Fibroblast of peridontal ligament (primary cell): ENCODE measurements at regions not wholly inside any gene's neighbourhood (a gene's known extent, or its start where the extent isn't known, plus 50 kb on each side); places are given as distances from the start of the nearest gene placed in this dataset.
A peak's percentile ranks its signal among the peaks of the same experiment; 100 is the strongest.
"Not testable (repeated sequence)": the region's sequence is repeated elsewhere in the genome, so short reads cannot be mapped to it uniquely, and the experiment has no call there.

Experiments
- DNase-seq: peaks from one replicate; pipeline ENCODE4 v3.0.0-alpha.2; 2010; ENCODE audit errors: extremely low read depth

DNA sequence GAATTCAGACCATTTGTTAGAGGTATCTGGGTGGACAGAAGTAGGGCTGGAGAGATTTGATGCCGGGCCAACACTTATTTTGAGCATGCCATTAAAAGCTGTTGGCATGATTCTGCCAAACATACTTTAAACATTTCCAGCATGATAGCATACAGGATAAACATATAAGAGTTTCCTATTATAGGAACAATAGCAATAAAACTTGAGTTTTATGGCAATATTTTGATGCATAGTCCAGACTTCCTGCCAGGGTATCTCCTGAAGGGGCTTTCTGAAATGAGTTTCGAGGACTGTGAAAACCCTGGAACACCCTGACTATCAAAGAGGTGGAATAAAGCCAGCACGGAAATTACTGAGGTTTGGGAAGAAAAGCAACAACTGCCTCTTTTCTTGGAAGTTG, 1398.0 kb upstream of the NXPH2 start:
- no peak for DNase-seq

GRCh38 chr2:140177086-140177485, 1396.9 kb upstream of the NXPH2 start:
- no peak for DNase-seq

GRCh38 chr2:140173790-140174189, 1393.6 kb upstream of the NXPH2 start:
- no peak for DNase-seq

DNA sequence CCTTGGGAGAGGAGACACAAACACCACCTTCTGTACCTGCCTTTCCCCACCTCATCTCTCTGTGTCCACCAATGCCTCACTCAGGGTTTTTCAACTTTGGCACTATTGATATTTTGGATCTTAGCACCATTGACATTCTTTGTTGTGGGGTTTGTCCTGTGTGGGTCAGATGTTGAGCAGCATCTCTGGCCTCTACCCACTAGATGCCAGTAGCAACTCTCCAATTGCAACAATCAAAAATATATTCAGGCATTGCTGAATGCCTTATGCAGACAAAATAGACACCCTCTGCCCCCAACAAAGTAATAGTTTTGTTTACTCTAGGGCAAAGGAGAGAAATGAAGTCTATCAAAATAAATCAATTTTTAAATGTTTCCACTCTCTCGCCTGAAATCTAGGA, 1384.3 kb upstream of the NXPH2 start:
- DNase-seq, result no peak

DNA sequence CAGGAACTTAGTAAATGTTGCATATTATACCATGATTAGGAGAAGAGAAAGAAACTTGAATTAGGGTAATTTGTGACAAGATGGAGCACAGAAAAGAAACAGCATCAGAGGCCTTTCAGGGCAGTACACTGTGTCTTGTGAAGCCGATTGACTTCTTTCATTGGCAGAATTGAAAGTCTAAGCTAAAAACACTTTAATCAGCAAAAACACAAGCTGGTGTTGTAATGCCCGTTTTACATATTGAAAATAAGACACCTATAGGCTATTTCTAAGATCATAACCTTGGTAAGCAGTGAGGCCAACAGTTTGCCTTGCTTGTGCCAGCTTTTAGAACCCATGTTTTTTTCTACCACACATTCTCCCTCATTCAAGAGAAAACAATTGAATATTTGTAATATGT, 1378.1 kb upstream of the NXPH2 start:
- no peak for DNase-seq

DNA sequence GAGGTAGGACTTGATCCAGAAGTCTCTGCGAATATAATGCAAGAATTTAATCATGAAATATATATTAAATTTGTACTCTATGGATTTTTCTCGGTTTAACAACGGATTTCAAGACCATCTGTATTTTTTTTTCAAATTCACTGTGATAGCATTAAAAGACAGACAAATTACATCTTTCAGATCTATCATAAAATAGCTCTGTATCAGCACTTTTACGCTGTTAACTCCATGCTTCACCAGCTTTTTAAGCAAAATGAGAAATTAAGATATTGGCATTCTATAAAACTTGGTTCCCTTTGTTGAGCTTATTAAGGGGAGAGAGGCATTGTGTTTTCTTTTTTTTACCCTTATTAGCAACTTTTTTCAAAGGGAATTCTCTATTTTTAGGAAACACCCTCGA, 1377.6 kb upstream of the NXPH2 start:
- DNase-seq, result no peak

DNA sequence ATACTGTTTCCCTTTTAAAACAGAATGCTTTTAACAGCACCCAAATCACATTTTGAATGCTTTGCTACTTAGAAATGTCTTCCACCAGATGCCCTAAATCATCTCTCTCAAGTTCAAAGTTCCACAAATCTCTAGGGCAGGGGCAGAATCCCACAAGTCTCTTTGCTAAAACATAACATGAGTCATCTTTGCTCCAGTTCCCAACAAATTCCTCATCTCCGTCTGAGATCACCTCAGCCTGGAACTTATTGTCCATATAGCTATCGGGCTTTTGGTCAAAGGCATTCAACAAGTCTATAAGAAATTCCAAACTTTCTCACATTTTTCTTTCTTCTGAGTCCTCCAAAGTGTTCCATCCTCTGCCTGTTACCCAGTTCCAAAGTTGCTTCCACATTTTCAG, 1374.5 kb upstream of the NXPH2 start:
- DNase-seq, result peak; percentile 11

DNA sequence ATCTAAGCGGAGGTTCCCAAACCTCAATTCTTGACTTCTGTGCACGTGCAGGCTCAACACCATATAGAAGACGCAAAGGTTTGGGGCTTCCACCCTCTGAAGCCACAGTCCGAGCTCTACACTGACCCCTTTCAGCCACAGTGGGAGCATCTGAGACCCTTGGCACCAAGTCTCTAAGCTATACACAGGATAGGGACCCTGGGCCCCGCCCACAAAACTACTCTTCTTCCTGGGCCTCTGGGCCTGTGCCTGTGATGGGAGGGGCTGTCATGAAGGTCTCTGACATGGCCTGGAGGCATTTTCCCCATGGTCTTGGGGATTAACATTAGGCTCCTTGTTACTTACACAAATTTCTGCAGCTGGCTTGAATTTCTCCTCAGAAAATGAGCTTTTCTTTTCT, 1374.1 kb upstream of the NXPH2 start:
- DNase-seq, result no peak

DNA sequence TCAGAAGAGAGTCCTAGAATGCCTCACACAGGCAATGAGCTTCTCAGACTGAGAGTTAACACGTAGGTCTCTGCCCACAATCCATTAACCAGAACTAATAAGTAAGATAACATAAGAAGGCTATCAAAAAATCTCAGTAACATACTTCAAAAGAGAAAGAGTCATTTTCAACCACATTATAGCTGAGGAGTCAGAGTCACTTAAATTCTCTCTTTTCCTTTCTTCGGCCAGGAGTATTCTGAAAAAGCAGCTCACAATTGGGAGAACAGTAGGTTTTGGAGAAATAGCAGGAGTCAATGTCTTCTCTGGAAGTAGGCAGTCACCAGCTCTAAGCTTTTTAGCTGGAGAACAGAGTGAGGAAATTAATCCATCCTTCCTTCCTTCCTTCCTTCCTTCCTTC, 1364.4 kb upstream of the NXPH2 start:
- no peak for DNase-seq

DNA sequence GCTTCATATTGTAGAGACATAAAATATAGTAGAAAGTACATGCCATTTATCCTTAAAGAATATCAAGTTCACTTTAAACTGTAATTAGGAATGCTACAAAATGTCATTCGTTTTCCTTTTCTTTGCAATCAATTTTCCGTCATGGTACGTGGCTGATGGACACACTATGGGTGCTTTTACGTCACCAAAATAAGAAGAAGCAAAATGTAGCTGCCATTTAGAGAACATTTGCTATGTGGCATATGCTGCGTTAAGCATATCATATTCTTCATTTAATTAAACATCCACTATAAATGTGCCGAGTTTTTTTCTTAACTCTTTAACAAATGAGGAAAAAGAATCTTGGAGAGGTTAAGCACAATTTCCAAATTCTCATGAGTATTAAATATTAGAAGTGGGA, 1358.5 kb upstream of the NXPH2 start:
- DNase-seq, result no peak

GRCh38 chr2:140136861-140137260, 1356.7 kb upstream of the NXPH2 start:
- no peak for DNase-seq

DNA sequence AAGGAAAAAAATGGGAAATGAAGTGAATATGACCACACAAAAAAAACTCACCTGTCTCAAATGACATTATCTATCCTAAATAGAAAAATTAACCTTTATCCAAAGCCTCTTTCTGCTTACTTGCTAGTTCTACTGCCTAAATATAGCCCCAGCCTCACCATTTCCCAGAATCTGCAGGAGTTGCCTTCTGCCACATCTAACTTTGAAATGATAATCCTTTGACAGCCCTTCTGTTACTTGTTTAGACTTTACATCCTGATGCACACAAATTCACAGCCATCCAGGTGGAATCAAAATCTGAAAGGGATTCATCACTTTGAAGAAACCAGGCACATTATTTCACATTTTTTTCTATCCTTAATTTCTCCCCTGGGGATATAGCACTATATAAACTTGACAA, 1356.2 kb upstream of the NXPH2 start:
- no peak for DNase-seq

DNA sequence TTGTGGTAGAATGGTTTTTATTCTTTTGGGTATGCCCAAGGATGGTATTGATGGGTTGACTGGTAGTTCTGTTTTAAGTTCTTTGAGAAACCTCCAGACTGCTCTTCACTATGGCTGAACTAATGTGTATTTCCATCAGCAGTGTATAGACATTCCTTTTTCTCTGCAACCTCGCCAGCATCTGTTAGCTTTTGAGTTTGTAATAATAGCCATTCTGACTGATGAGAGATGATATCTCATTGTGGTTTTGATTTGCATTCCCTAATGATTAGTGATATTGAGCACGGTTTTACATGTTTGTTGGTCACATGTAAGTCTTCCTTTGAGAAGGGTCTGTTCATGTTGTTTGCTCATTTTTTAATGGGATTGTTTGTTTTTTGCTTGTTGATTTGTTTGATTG, 1348.7 kb upstream of the NXPH2 start:
- no peak for DNase-seq

DNA sequence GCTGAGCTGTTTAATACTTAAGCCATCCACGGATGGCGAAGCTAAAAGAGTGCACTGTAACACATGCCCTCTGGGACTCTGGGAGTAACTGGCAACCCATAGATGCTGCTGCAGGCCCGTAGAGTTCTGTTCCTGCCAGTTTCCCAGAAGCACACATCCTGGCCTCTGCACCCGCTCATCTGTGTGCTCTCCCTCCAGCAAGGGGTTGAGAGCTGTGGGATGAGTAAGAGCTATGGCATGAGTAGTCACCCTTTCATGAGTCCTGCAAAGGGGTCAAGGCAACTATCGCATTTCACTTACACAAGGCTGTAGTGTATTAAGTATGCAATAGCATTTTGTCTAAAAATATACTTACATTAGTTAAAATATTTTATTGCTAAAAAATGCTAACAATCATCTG, 1341.8 kb upstream of the NXPH2 start:
- DNase-seq, result peak; percentile 4

DNA sequence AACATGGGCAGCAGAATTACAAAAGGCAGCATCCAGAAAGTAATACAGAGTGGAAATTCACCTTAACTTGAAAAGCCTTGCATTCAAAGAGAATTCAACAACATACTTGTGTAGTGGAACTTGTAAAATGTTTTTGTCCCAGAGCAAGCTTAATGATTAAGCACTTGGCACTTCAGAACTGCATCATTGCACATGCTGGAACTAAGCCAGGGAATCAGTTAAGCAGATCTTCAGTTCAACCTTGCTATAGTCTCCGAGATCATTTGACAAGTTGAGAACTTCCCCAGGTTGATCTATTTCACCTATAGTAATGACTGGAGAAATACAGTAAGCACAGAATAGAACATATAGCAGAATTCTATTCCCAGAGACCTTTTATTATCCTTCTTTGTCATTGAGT, 1337.2 kb upstream of the NXPH2 start:
- DNase-seq, result no peak

- no peak for DNase-seq
Measured at GRCh38 chr2:140108706-140109475, 1328.7 kb upstream of the NXPH2 start.

- no peak for DNase-seq
Measured at GRCh38 chr2:140091926-140092325, 1311.7 kb upstream of the NXPH2 start.

DNA sequence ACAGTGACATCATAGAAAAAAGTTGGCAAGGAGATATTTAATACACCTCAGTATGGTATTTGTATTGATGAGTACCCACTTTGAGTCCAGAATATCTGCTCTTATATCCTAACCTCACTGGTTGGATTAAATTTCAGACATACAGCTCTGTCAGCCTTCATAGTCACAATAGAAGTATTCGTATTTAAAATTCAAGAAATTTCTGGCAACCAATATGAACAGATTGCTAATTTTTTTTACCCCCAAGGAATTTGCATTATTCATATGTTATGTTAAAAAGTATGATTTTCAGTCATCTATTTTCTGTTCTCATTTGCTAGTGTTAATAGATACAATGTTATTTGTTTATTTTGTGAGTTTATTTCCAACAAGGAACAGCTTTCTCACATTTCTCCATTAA, 1306.8 kb upstream of the NXPH2 start:
- DNase-seq, result no peak

- DNase-seq, result peak; percentile 9
Measured at GRCh38 chr2:140085674-140086073, 1305.5 kb upstream of the NXPH2 start.

- DNase-seq, result no peak
Measured at GRCh38 chr2:140079038-140079437, 1298.8 kb upstream of the NXPH2 start.

- no peak for DNase-seq
Measured at GRCh38 chr2:140076164-140076563, 1296.0 kb upstream of the NXPH2 start.

GRCh38 chr2:140073763-140074162, 1293.6 kb upstream of the NXPH2 start:
- not testable (repeated sequence) for DNase-seq

- no peak for DNase-seq
Measured at GRCh38 chr2:140067661-140068060, 1287.5 kb upstream of the NXPH2 start.

GRCh38 chr2:140064243-140064642, 1284.1 kb upstream of the NXPH2 start:
- DNase-seq, result no peak
